ENCODE measurements at regions not wholly inside any gene's neighbourhood (a gene's known extent, or its start where the extent isn't known, plus 50 kb on each side); places are given as distances from the start of the nearest gene placed in this dataset.
"Not testable (repeated sequence)": the region's sequence is repeated elsewhere in the genome, so short reads cannot be mapped to it uniquely, and the experiment has no call there.

DNA sequence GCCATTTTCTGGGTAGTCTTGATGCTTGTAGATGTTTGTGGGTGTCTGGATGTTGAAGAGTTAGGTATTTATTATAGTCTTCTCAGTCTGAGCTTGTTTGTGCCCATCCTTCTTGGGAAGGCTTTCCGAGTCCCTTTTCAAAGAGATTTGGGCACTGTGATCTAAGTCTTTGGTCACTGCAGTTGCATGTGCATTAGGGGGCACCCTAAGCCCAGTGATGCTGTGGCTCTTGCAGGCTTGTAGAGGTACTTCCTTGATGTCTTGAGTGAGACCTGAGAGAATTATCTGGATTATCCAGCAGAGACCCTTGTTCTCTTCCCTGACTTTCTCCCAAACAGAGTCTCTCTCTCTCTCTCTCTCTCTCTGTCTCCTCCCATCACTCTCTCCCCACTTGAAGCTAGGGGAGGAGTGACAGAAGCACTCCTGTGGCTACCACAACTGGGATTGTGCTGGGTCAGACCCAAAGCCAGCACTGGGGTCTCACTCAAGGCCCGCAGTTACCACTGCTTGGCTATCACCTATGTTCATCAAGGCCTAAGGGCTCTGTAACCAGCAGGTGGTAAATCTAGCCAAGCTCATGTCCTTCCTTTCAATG lies 68.5 kb downstream of the TMCO5A start:
- no peak for TF ChIP-seq POU2F2 (IDR thresholded peaks at IDR 0.05; ENCODE audit: low read depth, low read length)
- TF ChIP-seq POLR2A (IDR thresholded peaks at IDR 0.05; ENCODE audit: low read depth, low read length) = no peak
- no peak for TF ChIP-seq TAF1 (IDR thresholded peaks at IDR 0.05; ENCODE audit: low read depth, low read length)
- TF ChIP-seq PAX5 (IDR thresholded peaks at IDR 0.05; ENCODE audit: insufficient read depth, low read length, severe bottlenecking) = no peak
- no peak for TF ChIP-seq SPI1 (IDR thresholded peaks at IDR 0.05; ENCODE audit: low read depth, low read length)
- no peak for TF ChIP-seq POLR2AphosphoS5 (IDR thresholded peaks at IDR 0.05; ENCODE audit: low read depth, low read length)
- FAIRE-seq (peak; percentile 43), DNase-seq (ENCODE audit: insufficient read length, low spot score) (no peak)

DNA sequence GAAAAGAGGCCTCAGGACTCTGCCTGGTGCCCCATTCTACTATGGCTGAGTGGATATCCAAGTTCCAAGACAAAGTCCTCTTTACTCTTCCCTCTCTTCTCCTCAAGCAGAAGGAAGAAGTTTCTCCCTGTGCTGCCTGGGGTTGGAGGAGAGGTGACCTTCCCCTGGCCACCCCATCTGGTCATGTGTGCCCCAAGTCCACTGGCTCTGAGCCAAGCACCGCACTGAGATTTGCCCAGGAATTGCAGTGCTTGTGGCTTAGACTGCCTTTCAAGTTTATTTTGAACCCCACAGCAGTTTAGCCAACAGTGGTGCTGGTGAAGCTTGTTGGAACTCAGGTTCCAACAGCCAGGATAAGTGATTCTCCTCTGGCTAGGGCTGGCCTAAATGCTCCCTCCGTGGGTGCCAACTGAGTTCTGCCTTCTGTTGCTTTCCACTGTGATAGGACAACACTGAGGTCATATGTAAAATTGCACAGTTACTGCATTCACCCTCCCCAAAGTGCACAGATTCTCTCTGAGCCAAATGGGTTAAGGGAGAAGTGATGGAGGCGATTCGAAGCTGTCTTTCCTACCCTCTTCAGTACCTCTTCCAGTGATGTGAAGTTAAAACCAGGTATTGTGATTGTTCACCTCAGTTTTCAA lies 69.9 kb downstream of the TMCO5A start:
- DNase-seq (ENCODE audit: insufficient read length, low spot score) (no peak), FAIRE-seq (no peak)
- no peak for TF ChIP-seq TAF1 (IDR thresholded peaks at IDR 0.05; ENCODE audit: low read depth, low read length)
- TF ChIP-seq POLR2AphosphoS5 (IDR thresholded peaks at IDR 0.05; ENCODE audit: low read depth, low read length) = no peak
- no peak for TF ChIP-seq POLR2A (IDR thresholded peaks at IDR 0.05; ENCODE audit: low read depth, low read length)
- TF ChIP-seq SPI1 (IDR thresholded peaks at IDR 0.05; ENCODE audit: low read depth, low read length) = no peak
- TF ChIP-seq PAX5 (IDR thresholded peaks at IDR 0.05; ENCODE audit: insufficient read depth, low read length, severe bottlenecking) = no peak
- TF ChIP-seq POU2F2 (IDR thresholded peaks at IDR 0.05; ENCODE audit: low read depth, low read length) = no peak

DNA sequence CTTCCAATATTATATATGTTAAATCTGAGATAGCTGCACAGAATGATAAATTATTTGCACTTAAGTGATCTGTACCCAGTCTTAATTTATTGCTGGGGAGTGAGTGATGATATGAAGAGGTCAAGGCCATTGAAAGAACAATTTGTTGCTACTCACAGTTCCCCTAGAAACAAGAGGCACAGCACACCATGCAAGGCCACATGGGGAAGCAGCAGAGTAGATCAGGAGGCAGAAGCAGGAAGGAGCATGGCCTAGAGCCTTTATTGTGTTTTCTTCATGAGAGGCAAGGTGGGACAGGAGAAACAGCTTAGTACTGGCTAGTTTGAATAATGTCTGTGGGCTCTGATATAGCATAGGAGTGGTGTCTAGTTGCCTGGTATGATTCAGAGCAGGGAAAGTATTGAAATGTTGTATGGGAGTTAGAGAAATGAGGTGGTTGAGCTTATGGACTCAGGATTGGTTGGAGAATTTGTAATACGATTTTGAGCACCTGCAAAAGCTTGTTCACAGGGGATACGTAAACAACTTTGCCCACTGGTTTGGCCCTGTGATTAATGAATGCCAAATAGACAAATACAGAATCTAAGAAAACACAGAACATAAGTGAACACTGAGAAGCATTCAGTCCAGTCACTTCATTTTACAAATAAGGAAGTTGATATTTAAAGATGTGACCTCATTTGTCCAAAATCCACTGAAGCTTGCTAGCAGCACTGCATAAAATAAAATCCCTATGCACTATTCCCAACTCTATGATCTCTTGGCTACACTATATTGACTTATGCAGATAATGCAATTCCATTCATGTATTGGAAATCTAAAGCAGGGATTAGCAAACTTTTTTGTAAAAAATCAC lies 71.7 kb downstream of the TMCO5A start:
- DNase-seq (ENCODE audit: insufficient read length, low spot score) (no peak), FAIRE-seq (no peak)
- no peak for TF ChIP-seq POLR2A (IDR thresholded peaks at IDR 0.05; ENCODE audit: low read depth, low read length)

DNA sequence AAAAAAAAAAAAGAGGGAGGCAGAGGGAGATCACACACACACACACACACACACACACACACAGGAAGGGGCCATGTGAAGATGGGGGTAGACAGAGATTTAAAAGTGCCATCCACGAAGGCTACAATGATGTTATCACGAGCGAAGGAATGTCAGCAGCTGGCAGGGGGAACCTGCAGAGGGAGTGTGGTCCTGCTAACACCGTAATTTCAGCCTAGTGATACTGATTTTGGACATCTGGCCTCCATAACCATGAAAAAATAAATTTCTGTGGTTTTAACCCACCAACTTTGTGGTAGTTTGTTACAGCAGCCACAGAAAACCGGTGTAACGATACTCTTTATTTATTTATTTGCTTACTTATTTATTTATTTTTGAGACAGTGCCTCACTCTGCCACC lies 76.0 kb downstream of the TMCO5A start:
- no peak for FAIRE-seq
- TF ChIP-seq POLR2A (IDR thresholded peaks at IDR 0.05; ENCODE audit: low read depth, low read length) (no peak), POLR2AphosphoS5 (IDR thresholded peaks at IDR 0.05; ENCODE audit: low read depth, low read length) (no peak), SPI1 (IDR thresholded peaks at IDR 0.05; ENCODE audit: low read depth, low read length) (no peak), PAX5 (IDR thresholded peaks at IDR 0.05; ENCODE audit: insufficient read depth, low read length, severe bottlenecking) (no peak), TAF1 (IDR thresholded peaks at IDR 0.05; ENCODE audit: low read depth, low read length) (no peak), POU2F2 (IDR thresholded peaks at IDR 0.05; ENCODE audit: low read depth, low read length) (no peak)
- no peak for DNase-seq (ENCODE audit: insufficient read length, low spot score)

DNA sequence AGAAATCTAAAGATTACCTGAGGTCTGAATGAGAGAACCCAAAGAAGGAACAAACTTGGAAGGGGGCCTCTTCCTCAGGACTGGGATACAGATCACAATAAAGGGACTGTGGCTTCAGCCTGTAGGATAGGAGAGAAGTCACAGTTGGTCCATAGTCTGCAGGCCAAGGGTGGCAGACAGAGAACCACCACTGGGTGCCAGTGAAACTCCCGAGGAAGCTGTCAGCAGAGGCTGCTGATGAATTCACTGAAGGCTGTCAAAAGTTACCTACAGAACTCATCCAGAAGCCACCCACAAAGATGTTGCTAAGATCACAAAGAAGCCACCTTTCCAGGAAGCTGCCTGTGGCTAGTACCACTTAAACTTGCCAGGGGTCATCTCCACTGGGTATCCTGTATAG lies 78.5 kb downstream of the TMCO5A start:
- no peak for TF ChIP-seq SPI1 (IDR thresholded peaks at IDR 0.05; ENCODE audit: low read depth, low read length)
- TF ChIP-seq POU2F2 (IDR thresholded peaks at IDR 0.05; ENCODE audit: low read depth, low read length) = no peak
- no peak for TF ChIP-seq PAX5 (IDR thresholded peaks at IDR 0.05; ENCODE audit: insufficient read depth, low read length, severe bottlenecking)
- TF ChIP-seq POLR2A (IDR thresholded peaks at IDR 0.05; ENCODE audit: low read depth, low read length) = no peak
- TF ChIP-seq POLR2AphosphoS5 (IDR thresholded peaks at IDR 0.05; ENCODE audit: low read depth, low read length) = no peak
- TF ChIP-seq TAF1 (IDR thresholded peaks at IDR 0.05; ENCODE audit: low read depth, low read length) = no peak
- no peak for DNase-seq (ENCODE audit: insufficient read length, low spot score)
- FAIRE-seq = no peak

DNA sequence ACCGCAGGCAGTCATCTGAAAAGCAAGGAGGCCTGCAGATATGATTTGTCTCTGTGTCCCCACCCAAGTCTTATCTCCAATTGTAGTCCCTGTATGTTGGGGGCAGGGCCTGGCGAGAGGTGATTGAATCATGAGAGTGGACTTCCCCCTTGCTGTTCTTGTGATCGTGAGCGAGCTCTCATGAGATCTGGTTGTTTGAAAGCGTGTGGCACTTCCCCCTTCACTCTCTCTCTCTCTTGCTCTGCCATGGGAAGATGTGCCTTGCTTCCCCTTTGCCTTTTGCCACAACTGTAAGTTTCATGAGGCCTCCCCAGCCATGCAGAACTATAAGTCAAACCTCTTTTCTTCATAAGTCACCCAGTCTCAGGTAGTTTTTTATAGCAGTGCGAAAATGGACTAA lies 83.3 kb downstream of the TMCO5A start:
- TF ChIP-seq SPI1 (IDR thresholded peaks at IDR 0.05; ENCODE audit: low read depth, low read length) = no peak
- no peak for TF ChIP-seq POLR2A (IDR thresholded peaks at IDR 0.05; ENCODE audit: low read depth, low read length)
- TF ChIP-seq PAX5 (IDR thresholded peaks at IDR 0.05; ENCODE audit: insufficient read depth, low read length, severe bottlenecking) = no peak
- no peak for TF ChIP-seq POU2F2 (IDR thresholded peaks at IDR 0.05; ENCODE audit: low read depth, low read length)

DNA sequence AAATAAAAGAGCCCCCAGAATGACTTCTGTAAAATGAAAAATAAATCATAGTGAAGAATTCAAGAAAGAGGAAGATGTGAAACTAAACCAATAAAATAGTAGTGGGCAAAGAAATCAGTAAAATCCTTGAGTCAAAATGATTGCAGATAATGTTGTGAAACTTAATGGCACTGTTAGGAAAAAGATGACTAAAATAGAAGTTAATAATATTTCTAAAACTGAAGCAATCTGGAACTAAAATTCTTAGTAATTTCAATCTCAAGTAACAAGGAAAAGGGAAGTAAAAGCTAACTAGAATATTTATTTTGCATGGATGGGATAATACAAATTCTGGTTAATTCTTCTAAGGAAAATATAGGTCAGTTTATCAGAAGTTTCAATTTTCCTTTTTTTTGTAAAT lies 84.6 kb downstream of the TMCO5A start:
- no peak for FAIRE-seq
- DNase-seq (ENCODE audit: insufficient read length, low spot score) = no peak
- TF ChIP-seq PAX5 (IDR thresholded peaks at IDR 0.05; ENCODE audit: insufficient read depth, low read length, severe bottlenecking) (no peak), SPI1 (IDR thresholded peaks at IDR 0.05; ENCODE audit: low read depth, low read length) (no peak), POLR2A (IDR thresholded peaks at IDR 0.05; ENCODE audit: low read depth, low read length) (no peak), POU2F2 (IDR thresholded peaks at IDR 0.05; ENCODE audit: low read depth, low read length) (no peak), TAF1 (IDR thresholded peaks at IDR 0.05; ENCODE audit: low read depth, low read length) (no peak), POLR2AphosphoS5 (IDR thresholded peaks at IDR 0.05; ENCODE audit: low read depth, low read length) (no peak)

More for the DNA sequence above, 83.3 kb downstream of the TMCO5A start:
- DNase-seq (ENCODE audit: insufficient read length, low spot score) (no peak), FAIRE-seq (no peak)

DNA sequence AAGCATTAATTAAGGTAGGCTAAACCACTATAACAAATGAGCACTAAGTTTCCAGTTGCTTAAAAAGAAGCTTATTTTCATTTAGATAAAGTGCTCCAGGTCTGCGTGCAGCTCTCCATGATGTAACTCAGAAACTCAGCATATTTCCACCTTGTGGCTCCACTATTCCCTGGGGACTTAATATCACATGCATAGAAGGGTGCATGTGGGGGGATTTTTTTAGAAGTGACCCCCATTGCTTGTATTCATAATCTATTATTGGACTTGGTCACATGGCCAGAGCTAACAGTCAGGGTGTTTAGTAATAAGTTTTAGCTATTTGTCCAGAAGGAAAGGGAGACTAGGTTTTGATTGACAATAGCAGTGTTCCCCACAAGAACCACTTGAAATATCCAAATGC lies 86.8 kb downstream of the TMCO5A start:
- FAIRE-seq (no peak), DNase-seq (ENCODE audit: insufficient read length, low spot score) (no peak)
- TF ChIP-seq PAX5 (IDR thresholded peaks at IDR 0.05; ENCODE audit: insufficient read depth, low read length, severe bottlenecking) = no peak
- no peak for TF ChIP-seq POLR2A (IDR thresholded peaks at IDR 0.05; ENCODE audit: low read depth, low read length)
- no peak for TF ChIP-seq POLR2AphosphoS5 (IDR thresholded peaks at IDR 0.05; ENCODE audit: low read depth, low read length)
- TF ChIP-seq TAF1 (IDR thresholded peaks at IDR 0.05; ENCODE audit: low read depth, low read length) = no peak

DNA sequence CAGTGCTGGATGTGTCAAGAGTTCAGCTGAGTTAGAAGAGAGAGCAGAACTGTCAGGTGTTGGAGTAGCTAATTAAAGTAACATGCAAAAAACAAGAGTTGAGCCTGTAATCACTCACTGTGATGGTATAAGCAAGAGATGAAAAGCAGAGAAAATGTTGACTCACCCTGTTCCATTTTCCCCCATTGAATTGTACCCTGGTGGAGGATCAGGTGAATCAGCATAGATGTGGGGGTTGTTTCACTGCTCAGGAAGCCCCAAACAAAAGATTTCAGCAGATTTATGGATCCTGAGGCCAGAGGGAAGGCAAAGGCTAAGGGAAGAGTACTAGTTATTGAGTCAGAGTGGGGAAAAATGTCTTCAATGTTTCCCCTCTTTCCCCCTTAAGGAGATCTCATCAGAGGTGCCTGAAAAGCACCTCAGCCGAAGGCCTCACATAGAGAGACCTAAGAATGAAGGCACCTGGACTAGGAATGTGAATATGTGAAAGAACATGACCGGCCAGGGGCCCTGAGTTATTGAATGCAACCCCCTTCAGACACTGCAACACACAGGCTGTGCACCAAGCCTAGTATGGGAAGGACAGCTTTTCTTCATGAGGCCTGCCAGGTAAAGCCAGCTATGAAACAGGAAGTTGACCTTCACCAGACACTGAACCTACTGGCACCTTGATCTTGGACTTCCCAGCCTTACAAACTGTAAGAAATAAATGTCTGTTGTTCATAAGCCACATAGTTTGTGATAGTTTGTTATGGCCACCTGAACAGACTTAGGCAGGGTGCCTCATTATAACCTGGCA lies 90.1 kb downstream of the TMCO5A start:
- FAIRE-seq = no peak
- DNase-seq (ENCODE audit: insufficient read length, low spot score) = no peak

DNA sequence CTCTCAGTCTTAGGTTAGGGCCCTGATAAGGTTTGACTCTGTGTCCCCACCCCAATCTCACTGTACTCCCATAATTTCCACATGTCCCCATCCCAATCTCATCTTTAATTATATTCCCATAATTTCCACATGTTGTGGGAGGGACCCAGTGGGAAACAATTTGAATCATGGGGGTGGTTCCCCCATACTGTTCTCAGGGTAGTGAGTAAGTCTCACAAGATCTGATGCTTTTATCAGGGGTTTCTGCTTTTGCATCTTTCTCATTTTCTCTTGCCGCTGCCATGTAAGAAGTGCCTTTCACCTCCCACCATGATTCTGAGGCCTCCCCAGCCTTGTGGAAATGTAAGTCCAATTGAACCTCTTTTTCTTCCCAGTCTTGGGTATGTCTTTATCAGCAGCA lies 91.2 kb downstream of the TMCO5A start:
- not testable (repeated sequence) for DNase-seq (ENCODE audit: insufficient read length, low spot score); FAIRE-seq

More for the DNA sequence above, 90.1 kb downstream of the TMCO5A start:
- TF ChIP-seq POU2F2 (IDR thresholded peaks at IDR 0.05; ENCODE audit: low read depth, low read length) (no peak), PAX5 (IDR thresholded peaks at IDR 0.05; ENCODE audit: insufficient read depth, low read length, severe bottlenecking) (no peak), POLR2AphosphoS5 (IDR thresholded peaks at IDR 0.05; ENCODE audit: low read depth, low read length) (no peak), POLR2A (IDR thresholded peaks at IDR 0.05; ENCODE audit: low read depth, low read length) (no peak), SPI1 (IDR thresholded peaks at IDR 0.05; ENCODE audit: low read depth, low read length) (no peak), TAF1 (IDR thresholded peaks at IDR 0.05; ENCODE audit: low read depth, low read length) (no peak)

Measured in GM12891 (cell line).